HEK293 (cell line): ENCODE measurements at regions not wholly inside any gene's neighbourhood (a gene's known extent, or its start where the extent isn't known, plus 50 kb on each side); places are given as distances from the start of the nearest gene placed in this dataset.

Source experiments
- CTCF ChIA-PET: fragments of 350-600 bp; formaldehyde crosslinking; extraction: SDS; loops from one replicate; lab custom pipeline; 2021; ENCODE audit warnings: antibody characterized with exemption; lab: Yijun Ruan, JAX
- POLR2A ChIA-PET: fragments of 300-600 bp; formaldehyde crosslinking; extraction: SDS; loops from one replicate; lab custom pipeline; 2020; ENCODE audit warnings: antibody characterized with exemption, inconsistent platforms; lab: Yijun Ruan, JAX
- H3K27ac ChIP-seq: fragments of 200-500 bp; sonication (Bioruptor generic); 2 replicates; pipeline ENCODE4 v1.5.1; 2014; ENCODE audit warnings: low read depth, low read length, control low read depth, inconsistent platforms; ENCODE audit errors: extremely low read depth
- H3K36me3 ChIP-seq, 2 experiments: fragments of 200-500 bp in 1 of 2; sonication (Bioruptor generic) in 1 of 2; 1 replicate in 1 of 2; 2 replicates in 1 of 2; pipeline ENCODE4 v1.5.1; 2014 to 2017; ENCODE audit warnings: inconsistent platforms in 2 of 2, low read length in 2 of 2; ENCODE audit not compliant: control insufficient read depth in 2 of 2, insufficient read depth in 1 of 2
- H3K4me1 ChIP-seq: fragments of 200-500 bp; sonication (Bioruptor generic); 2 replicates; pipeline ENCODE4 v1.5.1; 2014; ENCODE audit warnings: mild to moderate bottlenecking, low read length, inconsistent platforms; ENCODE audit not compliant: control insufficient read depth, insufficient read depth
- H3K4me3 ChIP-seq: 2 replicates; pipeline ENCODE4 v1.5.1; 2011; ENCODE audit warnings: low read depth, mild to moderate bottlenecking, control low read depth, low read length, moderate library complexity
- H3K9me3 ChIP-seq: fragments of 200-500 bp; sonication (Bioruptor generic); 2 replicates; pipeline ENCODE4 v1.5.1; 2014; ENCODE audit warnings: low read depth, low read length, inconsistent platforms; ENCODE audit not compliant: control insufficient read depth, insufficient read depth
- BCL6B ChIP-seq: fragments of 450-650 bp; formaldehyde crosslinking; IDR thresholded peaks from 2 replicates; pipeline ENCODE4 v1.5.1; 2017; ENCODE audit warnings: missing biosample characterization, missing genetic modification characterization
- FEZF1 ChIP-seq: fragments of 450-650 bp; formaldehyde crosslinking; IDR thresholded peaks from 2 replicates; pipeline ENCODE4 v1.5.1; 2016; ENCODE audit warnings: missing biosample characterization, missing genetic modification characterization
- HIC1 ChIP-seq: fragments of 450-650 bp; formaldehyde crosslinking; IDR thresholded peaks from 2 replicates; pipeline ENCODE4 v1.5.1; 2016; ENCODE audit warnings: missing biosample characterization, missing genetic modification characterization
- PRDM10 ChIP-seq: fragments of 450-650 bp; formaldehyde crosslinking; IDR thresholded peaks from 2 replicates; pipeline ENCODE4 v1.5.1; 2016; ENCODE audit warnings: missing biosample characterization, missing genetic modification characterization
- PRDM6 ChIP-seq: fragments of 450-650 bp; formaldehyde crosslinking; IDR thresholded peaks from 2 replicates; pipeline ENCODE4 v1.5.1; 2017; ENCODE audit warnings: missing biosample characterization, missing genetic modification characterization
- SP2 ChIP-seq: fragments of 450-650 bp; formaldehyde crosslinking; IDR thresholded peaks from 2 replicates; pipeline ENCODE4 v1.5.1; 2016; ENCODE audit warnings: missing biosample characterization, missing genetic modification characterization
- ZBTB20 ChIP-seq: fragments of 450-650 bp; formaldehyde crosslinking; IDR thresholded peaks from 2 replicates; pipeline ENCODE4 v1.5.1; 2016; ENCODE audit warnings: missing biosample characterization, missing genetic modification characterization
- ZNF133 ChIP-seq: fragments of 450-650 bp; formaldehyde crosslinking; IDR thresholded peaks from 2 replicates; pipeline ENCODE4 v1.5.1; 2016; ENCODE audit warnings: missing biosample characterization, missing genetic modification characterization
- ZNF202 ChIP-seq: fragments of 450-650 bp; formaldehyde crosslinking; IDR thresholded peaks from 2 replicates; pipeline ENCODE4 v1.5.1; 2016; ENCODE audit warnings: missing biosample characterization, missing genetic modification characterization, borderline replicate concordance
- ZNF221 ChIP-seq: fragments of 450-650 bp; formaldehyde crosslinking; IDR thresholded peaks from 2 replicates; pipeline ENCODE4 v1.5.1; 2017; ENCODE audit warnings: missing biosample characterization, missing genetic modification characterization, borderline replicate concordance
- ZNF274 ChIP-seq, 2 experiments: fragments of 200-500 bp in 1 of 2; fragments of 450-650 bp in 1 of 2; sonication (Bioruptor generic) in 1 of 2; formaldehyde crosslinking in 1 of 2; IDR thresholded peaks; 2 replicates each; pipeline versions ENCODE4 v1.5.1 to v1.6.1; 2014 to 2016; ENCODE audit warnings: borderline replicate concordance in 1 of 2, inconsistent platforms in 1 of 2, low read length in 1 of 2, missing biosample characterization in 1 of 2, missing genetic modification characterization in 1 of 2
- ZNF366 ChIP-seq: fragments of 450-650 bp; formaldehyde crosslinking; conservative IDR thresholded peaks from 2 replicates; pipeline ENCODE4 v1.5.1; 2016; ENCODE audit warnings: missing biosample characterization, missing genetic modification characterization
- ZNF398 ChIP-seq: fragments of 450-650 bp; formaldehyde crosslinking; IDR thresholded peaks from 2 replicates; pipeline ENCODE4 v1.5.1; 2017; ENCODE audit warnings: missing biosample characterization, missing genetic modification characterization
- ZNF48 ChIP-seq: fragments of 450-650 bp; formaldehyde crosslinking; IDR thresholded peaks from 2 replicates; pipeline ENCODE4 v1.5.1; 2016; ENCODE audit warnings: missing biosample characterization, missing genetic modification characterization
- ZNF518A ChIP-seq: fragments of 450-650 bp; formaldehyde crosslinking; conservative IDR thresholded peaks from 2 replicates; pipeline ENCODE4 v1.5.1; 2016; ENCODE audit warnings: low read depth, missing biosample characterization, missing genetic modification characterization
- ZNF585B ChIP-seq: fragments of 450-650 bp; formaldehyde crosslinking; IDR thresholded peaks from 2 replicates; pipeline ENCODE4 v1.5.1; 2016; ENCODE audit warnings: missing biosample characterization, missing genetic modification characterization

GRCh38 chr4:153929675-153930074 lies 140.8 kb upstream of the SFRP2 start:
- CTCF ChIA-PET, result no interaction called here

More at GRCh38 chr4:153929675-153930074, 140.8 kb upstream of the SFRP2 start:
- POLR2A ChIA-PET, result no interaction called here
- no peaks in the 10 kb centered on the region for H3K36me3 ChIP-seq
- no peaks in the 10 kb centered on the region for H3K4me1 ChIP-seq
- TF ChIP-seq ZNF221 (no peak), PRDM10 (no peak), BCL6B (tag by site-specific recombination) (no peak), ZNF585B (tag by site-specific recombination) (no peak), HIC1 (no peak), ZNF518A (no peak), ZNF398 (tag by site-specific recombination) (no peak), ZNF274 (IDR thresholded peaks at IDR 0.05; ENCODE audit: low read length) (no peak), ZNF274 (tag by site-specific recombination; IDR thresholded peaks at IDR 0.05; ENCODE audit: borderline replicate concordance) (no peak), SP2 (tag by site-specific recombination) (no peak), ZNF202 (no peak), PRDM6 (tag by site-specific recombination) (no peak), ZNF48 (no peak), ZBTB20 (tag by site-specific recombination) (no peak), ZNF133 (tag by site-specific recombination) (no peak), ZNF366 (no peak), FEZF1 (tag by site-specific recombination) (no peak)
- H3K9me3 ChIP-seq, result no peaks in the 10 kb centered on the region
- H3K4me3 ChIP-seq, result no peak overlapping the region
- H3K27ac ChIP-seq, result no peak overlapping the region
